HL-60 (cell line): ENCODE measurements at regions not wholly inside any gene's neighbourhood (a gene's known extent, or its start where the extent isn't known, plus 50 kb on each side); places are given as distances from the start of the nearest gene placed in this dataset.
"Not testable (repeated sequence)": the region's sequence is repeated elsewhere in the genome, so short reads cannot be mapped to it uniquely, and the experiment has no call there.

Experiments used
- GABPA ChIP-seq: IDR thresholded peaks from 2 replicates; pipeline ENCODE4 v1.6.1; 2012; ENCODE audit warnings: low read depth
- POLR2AphosphoS5 ChIP-seq: IDR thresholded peaks from 2 replicates; pipeline ENCODE4 v1.6.1; 2012; ENCODE audit warnings: low read depth
- REST ChIP-seq: IDR thresholded peaks from 2 replicates; pipeline ENCODE4 v1.6.1; 2012; ENCODE audit warnings: low read depth; ENCODE audit not compliant: insufficient replicate concordance
- SPI1 ChIP-seq: IDR thresholded peaks from 2 replicates; pipeline ENCODE4 v1.6.1; 2012; ENCODE audit warnings: low read depth, mild to moderate bottlenecking, borderline replicate concordance
- TF ChIP-seq, protein P1 (sequence below): IDR thresholded peaks from one replicate; pipeline ENCODE4 v1.5.1; 2011; ENCODE audit warnings: low read length, control low read depth, inconsistent platforms; ENCODE audit not compliant: insufficient read depth

- TF ChIP-seq, protein P1, sequence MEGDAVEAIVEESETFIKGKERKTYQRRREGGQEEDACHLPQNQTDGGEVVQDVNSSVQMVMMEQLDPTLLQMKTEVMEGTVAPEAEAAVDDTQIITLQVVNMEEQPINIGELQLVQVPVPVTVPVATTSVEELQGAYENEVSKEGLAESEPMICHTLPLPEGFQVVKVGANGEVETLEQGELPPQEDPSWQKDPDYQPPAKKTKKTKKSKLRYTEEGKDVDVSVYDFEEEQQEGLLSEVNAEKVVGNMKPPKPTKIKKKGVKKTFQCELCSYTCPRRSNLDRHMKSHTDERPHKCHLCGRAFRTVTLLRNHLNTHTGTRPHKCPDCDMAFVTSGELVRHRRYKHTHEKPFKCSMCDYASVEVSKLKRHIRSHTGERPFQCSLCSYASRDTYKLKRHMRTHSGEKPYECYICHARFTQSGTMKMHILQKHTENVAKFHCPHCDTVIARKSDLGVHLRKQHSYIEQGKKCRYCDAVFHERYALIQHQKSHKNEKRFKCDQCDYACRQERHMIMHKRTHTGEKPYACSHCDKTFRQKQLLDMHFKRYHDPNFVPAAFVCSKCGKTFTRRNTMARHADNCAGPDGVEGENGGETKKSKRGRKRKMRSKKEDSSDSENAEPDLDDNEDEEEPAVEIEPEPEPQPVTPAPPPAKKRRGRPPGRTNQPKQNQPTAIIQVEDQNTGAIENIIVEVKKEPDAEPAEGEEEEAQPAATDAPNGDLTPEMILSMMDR: not testable (repeated sequence)
- TF ChIP-seq POLR2AphosphoS5, GABPA, REST, SPI1: not testable (repeated sequence)
These were observed 94.4 kb upstream of the PRSS3 start for GRCh38 chr9:33700940-33701339.
